Heart left ventricle (tissue), 16 donors: ENCODE measurements at regions not wholly inside any gene's neighbourhood (a gene's known extent, or its start where the extent isn't known, plus 50 kb on each side); places are given as distances from the start of the nearest gene placed in this dataset.

Experiments used
- ATAC-seq, 4 donors: fragments of 200-7000 bp; cut with Tn5 transposase; one replicate each; pipeline ENCODE4 v1.9.1; 2020 to 2022; ENCODE audit warnings: moderate library complexity in 4 of 4, mild to moderate bottlenecking in 3 of 4, moderate number of reproducible peaks in 1 of 4
- DNase-seq, 5 donors: peaks; one replicate each; pipeline ENCODE4 v3.0.0-alpha.2; 2020
- H3K27ac ChIP-seq, 12 donors: fragments of 200-600 bp; sonication (generic) in 4 of 12; one replicate each; pipeline versions ENCODE4 v1.5.0 to v1.8.0; 2016 to 2022; ENCODE audit warnings: mild to moderate bottlenecking in 2 of 12
- H3K27me3 ChIP-seq, 9 donors: fragments of 200-600 bp; sonication (generic) in 2 of 9; one replicate each; pipeline versions ENCODE4 v1.5.1 to v1.8.0; 2016 to 2022; ENCODE audit warnings: mild to moderate bottlenecking in 3 of 9
- H3K36me3 ChIP-seq, 9 donors: fragments of 200-600 bp; sonication (generic) in 2 of 9; one replicate each; pipeline versions ENCODE4 v1.5.0 to v1.8.0; 2018 to 2022; ENCODE audit warnings: mild to moderate bottlenecking in 2 of 9
- H3K4me1 ChIP-seq, 12 donors: fragments of 200-600 bp; sonication (generic) in 4 of 12; one replicate each; pipeline versions ENCODE4 v1.5.0 to v1.8.0; 2016 to 2022; ENCODE audit warnings: mild to moderate bottlenecking in 3 of 12
- H3K4me3 ChIP-seq, 12 donors: fragments of 200-600 bp; sonication (generic) in 4 of 12; one replicate each; pipeline versions ENCODE4 v1.5.0 to v1.8.0; 2017 to 2022; ENCODE audit warnings: mild to moderate bottlenecking in 9 of 12, moderate library complexity in 4 of 12
- H3K9me3 ChIP-seq, 12 donors: fragments of 200-600 bp; sonication (generic) in 4 of 12; one replicate each; pipeline versions ENCODE4 v1.5.0 to v1.8.0; 2016 to 2022; ENCODE audit warnings: mild to moderate bottlenecking in 1 of 12
- POLR2A ChIP-seq, 2 donors: fragments of 450-650 bp; IDR thresholded peaks; one replicate each; pipeline ENCODE4 v1.6.1; 2017; ENCODE audit warnings: antibody characterized with exemption in 2 of 2, mild to moderate bottlenecking in 2 of 2, moderate library complexity in 2 of 2
- whole genome bisulfite sequencing, 4 donors: extraction: QIAGEN DNeasy Blood & Tissue Kit in 2 of 4; methylation state at CpG; one replicate each; pipeline versions ENCODE4 v1.1.5 to v1.1.7; 2013 to 2018; 5-methylcytosine and 5-hydroxymethylcytosine counted together
- intact Hi-C, 10 donors: fragments of 100-400 bp; cut with DNase I; formaldehyde crosslinking; loops; one replicate each; pipeline versions ENCODE4 v1.11.1 to v1.14.2; 2022
- TF ChIP-seq, protein P1 (sequence below), 12 donors: fragments of 200-600 bp; sonication (generic) in 4 of 12; IDR thresholded peaks; one replicate each; pipeline versions ENCODE4 v1.5.0 to v1.8.0; 2018 to 2022; ENCODE audit warnings: antibody characterized with exemption in 12 of 12, mild to moderate bottlenecking in 5 of 12
- donor health status: ischemic (EF 13 %, LVEDD 7.1; RV severe dilation, severe dysfunction).
- donor health status: healthy with polysubstance abuse.
- donor health status: DM: no; HTN: yes; CAD: no.
- donor health status: DM: no; HTN: no; CAD: no.
- donor health status: ischemic (EF 25% LVEDD 6.9; RV normal size, moderate dysfunction).
- donor health status: ischemic (EF 25% LVEDD 5.7; RV mildly dilated, moderate dysfunction).
- donor health status: healthy.
- donor health status: DM: yes; HTN: yes; CAD: no.
- donor health status: ischemic (EF 35%, LVEDD 5.7; RV mildly dilated, moderate dysfunction).
- donor health status: nonischemic (EF 11% LVEDD 7.7; RV severe dilation, severe dysfunction).
- donor health status: DM: yes; HTN: yes; CAD: no.
- donor health status: PGD.
- donor health status: ischemic (EF 29% LVEDD 5.4; RV normal size, mild dysfunction).
- donor health status: nonischemic (EF 23%, LVEDD 6.1; RV moderate dilation, normal function).

DNA sequence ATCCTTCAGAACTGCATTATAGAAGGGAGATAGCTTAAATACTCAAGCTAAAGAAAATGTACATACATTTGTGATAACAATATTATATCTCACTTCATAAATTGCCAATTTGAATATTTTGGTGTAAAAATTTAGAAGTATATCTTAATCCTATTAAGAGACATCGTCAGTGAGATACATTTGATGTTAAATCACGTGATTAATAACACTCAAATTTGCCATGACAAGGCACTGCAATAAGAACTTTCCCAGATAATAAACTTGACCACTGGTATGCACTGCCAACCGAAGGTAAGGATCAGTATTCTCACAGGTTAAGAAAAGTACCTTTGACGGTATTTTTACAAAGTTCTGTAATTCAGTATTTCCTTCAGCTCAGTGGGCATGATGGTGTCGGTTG is 764.7 kb upstream of the FRG1 start:
- DNase-seq (no peak), ATAC-seq (no peak)
- H3K27ac ChIP-seq: no peak overlapping the region
- H3K27me3 ChIP-seq: peaks cover 0 to 1% (median 0%) of the 10 kb centered on the region in 9 donors
- H3K4me3 ChIP-seq: no peak overlapping the region
- TF ChIP-seq POLR2A (IDR thresholded peaks at IDR 0.05): no peak
- TF ChIP-seq, protein P1, sequence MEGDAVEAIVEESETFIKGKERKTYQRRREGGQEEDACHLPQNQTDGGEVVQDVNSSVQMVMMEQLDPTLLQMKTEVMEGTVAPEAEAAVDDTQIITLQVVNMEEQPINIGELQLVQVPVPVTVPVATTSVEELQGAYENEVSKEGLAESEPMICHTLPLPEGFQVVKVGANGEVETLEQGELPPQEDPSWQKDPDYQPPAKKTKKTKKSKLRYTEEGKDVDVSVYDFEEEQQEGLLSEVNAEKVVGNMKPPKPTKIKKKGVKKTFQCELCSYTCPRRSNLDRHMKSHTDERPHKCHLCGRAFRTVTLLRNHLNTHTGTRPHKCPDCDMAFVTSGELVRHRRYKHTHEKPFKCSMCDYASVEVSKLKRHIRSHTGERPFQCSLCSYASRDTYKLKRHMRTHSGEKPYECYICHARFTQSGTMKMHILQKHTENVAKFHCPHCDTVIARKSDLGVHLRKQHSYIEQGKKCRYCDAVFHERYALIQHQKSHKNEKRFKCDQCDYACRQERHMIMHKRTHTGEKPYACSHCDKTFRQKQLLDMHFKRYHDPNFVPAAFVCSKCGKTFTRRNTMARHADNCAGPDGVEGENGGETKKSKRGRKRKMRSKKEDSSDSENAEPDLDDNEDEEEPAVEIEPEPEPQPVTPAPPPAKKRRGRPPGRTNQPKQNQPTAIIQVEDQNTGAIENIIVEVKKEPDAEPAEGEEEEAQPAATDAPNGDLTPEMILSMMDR (IDR thresholded peaks at IDR 0.05): no peak
- H3K9me3 ChIP-seq: no peaks in the 10 kb centered on the region
- no peaks in the 10 kb centered on the region for H3K4me1 ChIP-seq
- intact Hi-C loops: no loop called here
- H3K36me3 ChIP-seq: no peaks in the 10 kb centered on the region
- WGBS, 4 donors: 81 to 85% (median 83%) methylated on average over 5 of the region's 5 CpGs

DNA sequence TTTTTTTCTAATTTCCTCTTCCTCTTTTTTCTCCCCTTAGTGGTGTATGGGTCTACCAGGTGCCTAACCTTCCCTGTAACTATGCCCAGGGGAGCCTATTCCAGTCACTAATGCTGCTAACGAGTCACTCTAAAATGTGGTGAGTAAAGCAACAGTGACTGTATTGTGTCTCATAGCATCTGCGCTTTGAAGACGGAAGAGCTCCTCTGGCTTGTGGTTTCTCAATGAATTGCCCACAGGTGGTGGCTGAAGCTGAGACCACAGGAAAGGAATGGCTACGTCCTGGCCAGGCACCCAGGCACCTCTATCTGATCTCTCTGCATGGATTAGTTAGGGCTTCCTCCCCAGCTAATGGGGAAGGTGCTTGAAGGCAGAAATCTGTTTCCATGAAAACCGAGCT is 763.5 kb upstream of the FRG1 start:
- Histone ChIP-seq H3K4me1 (no peaks in the 10 kb centered on the region), H3K36me3 (no peaks in the 10 kb centered on the region), H3K27ac (no peak overlapping the region), H3K9me3 (no peaks in the 10 kb centered on the region), H3K4me3 (no peak overlapping the region), H3K27me3 (no peaks in the 10 kb centered on the region)
- DNase-seq (no peak), ATAC-seq (no peak)
- TF ChIP-seq, protein P1 (IDR thresholded peaks at IDR 0.05): no peak
- TF ChIP-seq POLR2A (IDR thresholded peaks at IDR 0.05): no peak
- WGBS, 4 donors: 66 to 79% (median 73%) methylated on average over 5 of the region's 5 CpGs
- intact Hi-C loops: no loop called here

DNA sequence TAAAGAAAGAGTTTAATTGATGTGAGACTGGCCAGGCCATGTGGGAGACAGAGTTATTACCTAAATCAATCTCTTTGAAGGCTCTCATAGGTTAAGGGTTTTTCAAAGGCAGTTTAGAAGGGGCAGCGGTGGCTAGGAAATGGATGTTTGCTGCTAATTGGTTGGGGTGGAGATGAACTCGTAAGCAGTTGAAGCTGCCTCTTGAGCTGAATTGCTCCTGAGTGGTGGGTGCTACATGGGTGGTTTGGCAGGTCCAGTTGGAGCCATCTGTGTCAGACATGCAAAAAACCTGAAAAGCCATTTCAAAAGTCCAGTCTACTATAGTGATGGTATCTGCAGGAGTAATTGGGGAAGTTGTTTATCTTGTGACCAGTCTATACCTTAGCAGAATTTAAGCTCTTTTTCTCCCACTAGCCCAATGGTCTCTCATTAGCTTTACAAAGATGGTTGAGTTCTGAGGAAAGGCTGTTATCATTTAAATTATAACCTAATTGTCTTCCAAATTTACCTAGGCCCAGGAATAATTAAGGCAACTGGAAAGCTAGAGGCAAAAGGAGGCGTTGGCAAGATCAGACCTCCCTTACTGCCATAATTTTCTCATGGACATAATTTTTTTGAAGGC is 762.4 kb upstream of the FRG1 start:
- H3K27ac ChIP-seq: no peak overlapping the region
- ATAC-seq: no peak
- no peaks in the 10 kb centered on the region for H3K9me3 ChIP-seq
- no peaks in the 10 kb centered on the region for H3K4me1 ChIP-seq
- 77 to 84% (median 80%) methylated on average over 3 of the region's 3 CpGs for WGBS, 4 donors
- H3K4me3 ChIP-seq: no peak overlapping the region
- TF ChIP-seq, protein P1 (IDR thresholded peaks at IDR 0.05): no peak
- TF ChIP-seq POLR2A (IDR thresholded peaks at IDR 0.05): no peak
- intact Hi-C loops: no loop called here
- H3K36me3 ChIP-seq: no peaks in the 10 kb centered on the region
- no peaks in the 10 kb centered on the region for H3K27me3 ChIP-seq
- DNase-seq: no peak

DNA sequence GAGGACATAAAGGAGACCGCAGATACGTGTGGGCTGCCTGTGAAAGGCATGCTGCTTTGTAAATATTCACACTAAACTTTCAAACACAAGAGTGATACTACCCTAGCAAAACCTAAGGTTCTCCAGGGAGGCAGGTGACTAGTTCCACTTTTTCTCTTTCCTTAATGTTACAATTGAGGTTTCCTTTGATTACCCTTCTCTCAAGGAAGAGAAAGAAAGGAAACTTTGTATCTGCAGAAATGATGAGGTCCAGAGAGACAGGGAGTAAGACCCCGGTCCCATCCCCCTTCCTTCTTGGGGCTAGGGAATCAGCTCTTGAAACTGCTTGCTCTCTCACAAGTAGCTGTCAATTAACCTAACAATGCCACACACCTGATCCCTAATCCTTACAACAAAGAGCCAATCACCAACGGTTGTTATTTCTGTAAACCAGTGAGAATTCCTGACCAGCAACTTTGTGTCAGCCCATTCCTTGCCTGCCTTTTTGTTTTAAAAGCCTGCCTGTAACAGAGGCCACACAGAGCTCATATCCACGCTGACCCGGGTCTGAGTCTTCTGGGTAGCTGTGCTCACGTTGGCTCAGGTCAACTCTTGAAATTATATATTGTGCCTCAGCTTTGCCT is 754.8 kb upstream of the FRG1 start:
- TF ChIP-seq, protein P1 (IDR thresholded peaks at IDR 0.05): no peak
- TF ChIP-seq POLR2A (IDR thresholded peaks at IDR 0.05): no peak
- Histone ChIP-seq H3K9me3 (peaks cover 0 to 12% (median 0%) of the 10 kb centered on the region in 12 donors), H3K4me3 (no peak overlapping the region), H3K4me1 (no peaks in the 10 kb centered on the region), H3K27me3 (no peaks in the 10 kb centered on the region), H3K36me3 (no peaks in the 10 kb centered on the region), H3K27ac (no peak overlapping the region)
- no peak for DNase-seq
- intact Hi-C loops: no loop called here
- 40 to 58% (median 50%) methylated on average over 6 to 7 of the region's 7 CpGs for WGBS, 4 donors
- no peak for ATAC-seq
